DOHH2 (cell line): ENCODE measurements at regions not wholly inside any gene's neighbourhood (a gene's known extent, or its start where the extent isn't known, plus 50 kb on each side); places are given as distances from the start of the nearest gene placed in this dataset.

Experiments used
- H3F3A ChIP-seq: fragments of 200-600 bp; sonication (generic), shearing (Covaris generic); 2 replicates; pipeline ENCODE4 v1.6.0; 2016; ENCODE audit warnings: antibody characterized with exemption, mild to moderate bottlenecking; ENCODE audit not compliant: control insufficient read depth, insufficient read depth
- H3K27ac ChIP-seq: fragments of 200-600 bp; sonication (generic); 2 replicates; pipeline ENCODE4 v1.5.1; 2014; ENCODE audit warnings: low read depth, mild to moderate bottlenecking, low read length, moderate library complexity
- H3K27me3 ChIP-seq: fragments of 200-600 bp; sonication (generic); 2 replicates; pipeline ENCODE4 v1.6.1; 2014; ENCODE audit warnings: mild to moderate bottlenecking, low read length, mixed read lengths; ENCODE audit not compliant: control insufficient read depth
- H3K36me3 ChIP-seq: fragments of 200-600 bp; sonication (generic); 2 replicates; pipeline ENCODE4 v1.6.1; 2014; ENCODE audit warnings: mild to moderate bottlenecking, low read length, moderate library complexity, mixed read lengths; ENCODE audit not compliant: control insufficient read depth
- H3K4me1 ChIP-seq: fragments of 200-600 bp; sonication (generic); 2 replicates; pipeline ENCODE4 v1.6.1; 2014; ENCODE audit warnings: mild to moderate bottlenecking, low read length, mixed read lengths; ENCODE audit not compliant: control insufficient read depth
- H3K4me2 ChIP-seq: fragments of 200-600 bp; sonication (generic); 2 replicates; pipeline ENCODE4 v1.6.0; 2014; ENCODE audit warnings: mild to moderate bottlenecking, low read length, moderate library complexity
- H3K4me3 ChIP-seq: fragments of 200-600 bp; sonication (generic); 2 replicates; pipeline ENCODE4 v1.5.1; 2014; ENCODE audit warnings: mild to moderate bottlenecking, low read length, mixed read lengths
- H3K79me2 ChIP-seq: fragments of 200-600 bp; sonication (generic); 2 replicates; pipeline ENCODE4 v1.6.1; 2014; ENCODE audit warnings: mild to moderate bottlenecking, low read length, mixed read lengths; ENCODE audit not compliant: control insufficient read depth
- H3K9me2 ChIP-seq: fragments of 200-600 bp; sonication (generic); replicated peaks from 2 replicates; pipeline ENCODE4 v1.6.1; 2014; ENCODE audit warnings: mild to moderate bottlenecking, low read length, mixed read lengths; ENCODE audit not compliant: control insufficient read depth
- H3K9me3 ChIP-seq: fragments of 200-600 bp; sonication (generic); 2 replicates; pipeline ENCODE4 v1.6.1; 2014; ENCODE audit warnings: antibody characterized with exemption, low read length, mixed read lengths; ENCODE audit not compliant: control insufficient read depth, insufficient read depth
- H4K20me1 ChIP-seq: fragments of 200-600 bp; sonication (generic); 2 replicates; pipeline ENCODE4 v1.6.0; 2014; ENCODE audit warnings: low read depth, mild to moderate bottlenecking, antibody characterized with exemption, low read length, moderate library complexity; ENCODE audit not compliant: control insufficient read depth, insufficient read depth
- EZH2phosphoT487 ChIP-seq: fragments of 200-600 bp; sonication (generic); IDR thresholded peaks from 2 replicates; pipeline ENCODE4 v1.6.1; 2017; ENCODE audit warnings: borderline replicate concordance, mild to moderate bottlenecking, antibody characterized with exemption, low read length, moderate library complexity, mixed read lengths
- TF ChIP-seq, protein P1 (sequence below): fragments of 200-600 bp; sonication (generic); IDR thresholded peaks from one replicate; pipeline ENCODE4 v1.5.1; 2014; ENCODE audit warnings: antibody characterized with exemption, mild to moderate bottlenecking, low read depth, low read length; ENCODE audit not compliant: poor library complexity, severe bottlenecking

DNA sequence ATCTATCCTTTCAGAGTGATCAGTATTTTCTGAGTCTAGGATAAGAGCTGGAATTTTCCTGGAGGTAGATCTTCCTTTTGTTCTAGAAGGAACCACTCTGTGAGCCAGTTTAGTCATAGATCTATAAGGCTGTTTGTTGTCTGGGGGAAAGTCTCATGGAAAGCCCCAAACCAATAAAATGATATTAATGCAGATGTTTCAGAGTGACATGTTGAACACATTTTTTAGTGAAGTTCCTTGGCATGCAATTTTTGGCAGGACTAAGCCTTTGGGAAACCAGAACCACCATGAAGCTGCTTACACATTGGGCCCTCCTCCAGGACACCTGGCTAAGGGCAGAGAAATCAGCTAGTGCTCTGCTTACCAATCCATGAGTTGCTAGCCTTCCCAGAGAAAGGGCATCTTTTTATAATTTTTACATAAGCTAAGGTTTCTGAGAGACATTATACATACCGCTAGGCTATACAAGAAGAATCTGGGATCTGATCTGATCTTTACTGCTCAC is 101.5 kb upstream of the PCED1B start:
- TF ChIP-seq, protein P1, sequence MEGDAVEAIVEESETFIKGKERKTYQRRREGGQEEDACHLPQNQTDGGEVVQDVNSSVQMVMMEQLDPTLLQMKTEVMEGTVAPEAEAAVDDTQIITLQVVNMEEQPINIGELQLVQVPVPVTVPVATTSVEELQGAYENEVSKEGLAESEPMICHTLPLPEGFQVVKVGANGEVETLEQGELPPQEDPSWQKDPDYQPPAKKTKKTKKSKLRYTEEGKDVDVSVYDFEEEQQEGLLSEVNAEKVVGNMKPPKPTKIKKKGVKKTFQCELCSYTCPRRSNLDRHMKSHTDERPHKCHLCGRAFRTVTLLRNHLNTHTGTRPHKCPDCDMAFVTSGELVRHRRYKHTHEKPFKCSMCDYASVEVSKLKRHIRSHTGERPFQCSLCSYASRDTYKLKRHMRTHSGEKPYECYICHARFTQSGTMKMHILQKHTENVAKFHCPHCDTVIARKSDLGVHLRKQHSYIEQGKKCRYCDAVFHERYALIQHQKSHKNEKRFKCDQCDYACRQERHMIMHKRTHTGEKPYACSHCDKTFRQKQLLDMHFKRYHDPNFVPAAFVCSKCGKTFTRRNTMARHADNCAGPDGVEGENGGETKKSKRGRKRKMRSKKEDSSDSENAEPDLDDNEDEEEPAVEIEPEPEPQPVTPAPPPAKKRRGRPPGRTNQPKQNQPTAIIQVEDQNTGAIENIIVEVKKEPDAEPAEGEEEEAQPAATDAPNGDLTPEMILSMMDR = no peak
- no peak for TF ChIP-seq EZH2phosphoT487
- Histone ChIP-seq H3K79me2 (no peaks in the 10 kb centered on the region), H3K4me2 (no peak overlapping the region), H3K27me3 (no peaks in the 10 kb centered on the region), H3K4me3 (no peak overlapping the region), H3K9me2 (no peaks in the 10 kb centered on the region), H3K36me3 (no peaks in the 10 kb centered on the region), H3K9me3 (no peaks in the 10 kb centered on the region), H4K20me1 (no peaks in the 10 kb centered on the region), H3K27ac (no peak overlapping the region), H3K4me1 (no peaks in the 10 kb centered on the region), H3F3A (no peaks in the 10 kb centered on the region)

DNA sequence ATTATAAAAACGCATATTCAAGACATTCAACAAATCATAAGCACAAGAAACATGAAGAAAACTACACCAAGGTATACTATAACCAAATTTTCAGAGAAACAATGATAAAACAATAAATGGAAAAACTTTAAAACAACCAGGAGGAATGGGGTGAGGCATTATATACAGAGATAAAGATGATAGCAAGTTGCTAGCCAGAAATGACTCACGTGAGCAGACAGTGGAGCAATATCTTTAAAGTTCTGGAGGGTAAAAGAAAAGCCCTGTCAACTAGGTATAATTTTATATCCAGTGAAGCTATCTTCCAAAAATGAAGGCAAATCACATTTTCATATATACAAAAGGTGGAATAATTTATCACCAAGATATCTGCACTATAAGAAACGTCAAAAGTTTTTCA is 97.8 kb upstream of the PCED1B start:
- Histone ChIP-seq H3K79me2 (no peaks in the 10 kb centered on the region), H3K9me3 (no peaks in the 10 kb centered on the region), H3K9me2 (no peaks in the 10 kb centered on the region), H3K27ac (no peak overlapping the region), H4K20me1 (no peaks in the 10 kb centered on the region), H3K36me3 (no peaks in the 10 kb centered on the region), H3K4me1 (no peaks in the 10 kb centered on the region), H3K27me3 (no peaks in the 10 kb centered on the region), H3K4me2 (no peak overlapping the region), H3F3A (no peaks in the 10 kb centered on the region), H3K4me3 (no peak overlapping the region)
- TF ChIP-seq EZH2phosphoT487 = no peak
- TF ChIP-seq, protein P1 = no peak

DNA sequence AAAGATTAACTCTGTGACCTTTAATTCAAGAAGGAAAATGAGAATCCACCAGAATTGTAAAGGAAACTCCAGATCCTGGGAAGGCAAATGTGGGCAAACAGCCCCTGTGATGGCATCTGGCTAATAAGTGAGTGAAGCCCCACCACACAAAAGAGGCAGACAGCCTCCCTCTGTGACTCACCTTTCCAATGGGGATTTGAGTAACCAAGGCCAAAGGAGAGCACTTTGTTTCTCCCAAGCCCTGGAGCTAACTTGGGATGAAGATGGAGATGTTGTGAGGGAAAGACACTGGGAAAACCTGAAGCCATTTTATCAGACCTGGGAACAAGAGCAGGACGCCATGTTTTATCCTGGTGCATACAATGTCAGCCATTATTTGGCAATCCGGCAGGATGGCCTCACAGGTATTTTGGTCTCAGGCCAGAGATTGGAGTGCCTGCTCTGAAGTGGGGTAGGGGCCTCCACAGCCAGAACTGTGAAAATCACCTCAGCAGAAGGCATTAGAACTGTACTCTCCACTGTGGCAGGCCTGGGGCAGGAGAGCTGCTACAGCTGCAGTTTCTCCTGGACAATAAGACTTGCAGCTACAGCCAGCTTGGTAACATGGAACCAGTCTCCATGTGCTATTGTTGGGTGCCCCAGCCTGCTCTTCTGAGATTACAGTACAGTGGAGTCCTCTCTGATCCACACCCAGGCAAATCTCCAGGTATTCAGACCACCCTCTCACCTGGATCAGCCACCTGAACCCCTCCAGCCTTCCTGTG is 96.6 kb upstream of the PCED1B start:
- no peaks in the 10 kb centered on the region for H4K20me1 ChIP-seq
- no peak overlapping the region for H3K4me2 ChIP-seq
- H3K4me3 ChIP-seq = no peak overlapping the region

More for the DNA sequence above, 96.6 kb upstream of the PCED1B start:
- no peak overlapping the region for H3K27ac ChIP-seq
- no peaks in the 10 kb centered on the region for H3K36me3 ChIP-seq
- no peaks in the 10 kb centered on the region for H3F3A ChIP-seq
- H3K79me2 ChIP-seq = no peaks in the 10 kb centered on the region
- H3K4me1 ChIP-seq = no peaks in the 10 kb centered on the region
- no peaks in the 10 kb centered on the region for H3K27me3 ChIP-seq
- TF ChIP-seq, protein P1 = no peak
- no peak for TF ChIP-seq EZH2phosphoT487
- H3K9me2 ChIP-seq = no peaks in the 10 kb centered on the region
- H3K9me3 ChIP-seq = no peaks in the 10 kb centered on the region
